Stimulated activated CD4-positive, alpha-beta T cell treated with anti-CD3 and anti-CD28 coated beads, Interleukin-2, amount 100 ng/mL, for 4 hours (primary cell): ENCODE measurements at regions not wholly inside any gene's neighbourhood (a gene's known extent, or its start where the extent isn't known, plus 50 kb on each side); places are given as distances from the start of the nearest gene placed in this dataset.

Experiments
- DNase-seq: peaks from one replicate; pipeline ENCODE4 v3.0.0-alpha.2; 2020; ENCODE audit warnings: low read depth

DNA sequence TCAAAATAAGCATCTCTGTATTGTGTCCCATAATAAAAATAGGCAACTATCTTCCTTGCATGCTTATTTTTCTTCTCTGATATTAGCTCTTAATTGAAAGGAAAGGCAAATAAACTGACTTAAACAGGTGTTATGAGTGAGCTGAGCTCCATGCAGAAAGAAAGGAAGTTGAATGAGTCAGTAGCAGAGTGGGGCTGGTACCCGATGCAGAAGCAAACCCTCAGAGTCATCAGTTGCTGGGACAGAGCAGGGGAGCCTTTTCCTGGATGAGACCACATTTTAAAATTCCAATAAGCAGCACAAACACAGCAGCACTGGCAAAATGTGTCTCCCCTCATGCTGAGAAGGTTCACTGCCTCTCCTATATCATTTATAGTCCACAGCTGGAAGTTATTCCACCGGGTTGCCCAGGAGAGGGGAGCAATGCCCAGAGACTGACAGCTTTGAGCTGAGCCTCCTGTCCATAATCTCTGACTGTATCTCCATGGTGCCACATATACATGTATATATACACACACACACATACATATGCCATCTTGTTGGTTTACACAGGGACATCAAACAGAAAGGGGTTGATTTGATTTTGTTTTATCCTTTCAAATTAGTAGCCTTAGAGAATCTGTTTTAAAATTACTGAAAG is 274.3 kb upstream of the PPARGC1A start:
- DNase-seq: no peak

DNA sequence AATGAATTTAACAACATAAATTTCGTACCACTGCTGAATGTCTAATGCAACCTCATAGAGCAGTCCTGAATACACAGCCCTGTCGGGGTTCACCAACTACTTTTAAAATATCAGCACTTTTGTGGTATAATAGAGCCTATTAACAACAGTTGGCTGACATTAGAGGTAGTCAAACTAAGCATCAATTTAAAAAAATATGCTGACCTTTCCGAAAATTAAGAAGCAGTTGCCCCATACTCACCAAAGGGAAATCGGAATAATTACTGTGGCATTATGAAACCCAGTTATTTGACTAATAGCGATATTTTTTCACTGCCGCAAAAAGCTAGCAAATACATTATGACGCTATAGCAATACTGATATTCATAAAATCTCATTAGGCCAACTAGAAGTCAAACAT is 273.5 kb upstream of the PPARGC1A start:
- no peak for DNase-seq

DNA sequence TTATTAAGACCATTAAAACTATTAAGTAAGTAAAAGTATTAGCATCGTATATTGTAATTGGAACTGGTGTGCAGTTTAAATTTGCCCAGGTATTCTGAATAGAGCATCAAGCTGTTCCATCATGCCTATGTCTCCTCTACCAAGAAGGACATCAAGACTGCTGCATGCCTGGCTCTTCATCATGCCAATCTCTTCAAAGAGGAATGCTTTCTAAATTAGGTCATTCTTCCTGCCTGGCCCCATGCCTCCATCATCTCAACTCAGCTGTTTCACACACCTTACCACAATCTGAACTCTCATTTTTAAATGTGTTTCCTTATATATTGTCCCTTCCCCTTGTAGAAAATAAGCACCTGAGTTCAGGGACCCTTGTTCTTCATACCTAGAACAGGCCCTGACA is 270.5 kb upstream of the PPARGC1A start:
- no peak for DNase-seq

DNA sequence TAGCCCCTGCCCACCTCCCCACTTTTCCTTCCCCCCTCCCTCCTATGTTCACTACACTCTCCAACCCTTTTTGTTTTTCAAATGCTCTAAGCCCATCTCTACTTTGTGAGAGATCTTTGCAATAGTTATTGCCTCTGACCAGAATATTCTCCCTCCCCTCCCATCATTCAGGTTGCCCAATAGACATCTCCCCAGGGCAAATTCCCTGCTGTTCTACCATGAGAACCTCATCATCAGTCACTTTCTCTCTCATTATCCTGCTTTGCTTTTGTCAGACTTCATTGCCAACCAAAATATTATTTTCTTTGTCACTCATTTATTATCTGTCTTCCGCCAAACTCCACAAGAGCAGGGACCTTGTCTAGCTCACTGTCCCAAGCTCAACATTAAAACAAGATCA is 268.2 kb upstream of the PPARGC1A start:
- no peak for DNase-seq

DNA sequence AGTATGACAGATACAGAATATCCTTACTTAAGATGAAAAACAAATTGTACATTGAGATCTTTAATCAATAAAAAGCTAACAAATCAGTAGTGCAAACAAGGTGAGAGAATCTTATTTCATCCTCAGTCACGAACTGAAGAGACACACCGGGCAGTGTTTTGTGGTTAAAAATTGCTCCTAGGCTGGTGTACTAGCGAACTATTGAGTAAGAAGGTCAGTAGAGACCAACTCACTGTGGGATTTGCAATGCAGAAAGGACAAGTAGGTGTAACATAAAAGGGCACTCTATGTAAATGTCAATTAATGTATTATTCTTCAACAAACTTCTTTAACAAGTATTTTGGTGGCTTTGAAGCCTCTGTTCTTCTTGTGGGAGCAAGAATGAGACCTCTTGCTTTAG is 260.2 kb upstream of the PPARGC1A start:
- no peak for DNase-seq

DNA sequence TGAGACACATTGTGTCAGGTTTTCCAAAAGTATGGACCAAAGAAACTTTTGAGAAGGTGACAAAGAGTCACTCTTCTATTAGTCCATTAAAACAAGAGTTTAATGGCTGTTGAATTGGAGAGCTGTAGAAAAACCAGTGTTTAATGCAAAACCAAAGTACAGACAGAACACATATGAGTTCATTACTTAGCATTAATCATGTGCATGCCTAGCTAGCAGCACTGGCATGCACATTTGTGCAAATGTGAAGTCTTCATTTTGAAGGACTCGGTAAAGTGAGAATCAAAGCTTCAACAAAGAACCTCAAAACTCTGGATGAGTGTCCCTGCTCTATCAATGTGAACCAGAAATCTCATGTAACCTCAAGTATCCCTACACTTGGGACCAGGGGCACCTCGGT is 256.3 kb upstream of the PPARGC1A start:
- no peak for DNase-seq

DNA sequence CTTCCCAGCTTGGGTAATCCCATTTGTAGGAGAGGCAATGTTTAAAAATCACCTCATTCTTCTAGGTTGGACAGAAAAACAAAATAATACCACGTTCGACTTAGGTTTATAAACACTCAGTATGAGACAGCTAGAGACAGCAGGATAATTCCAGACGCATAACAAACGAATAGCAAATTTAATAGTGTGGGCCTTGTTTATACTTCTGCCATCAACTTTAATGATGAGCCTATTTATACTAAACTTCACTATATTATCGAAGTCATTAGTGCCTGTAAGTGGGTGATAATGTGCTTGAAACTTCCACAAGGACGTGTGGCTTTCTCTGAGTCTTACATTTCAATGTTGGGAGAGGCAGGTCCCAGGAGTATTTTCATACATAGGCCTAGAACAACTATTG is 255.7 kb upstream of the PPARGC1A start:
- DNase-seq: no peak

DNA sequence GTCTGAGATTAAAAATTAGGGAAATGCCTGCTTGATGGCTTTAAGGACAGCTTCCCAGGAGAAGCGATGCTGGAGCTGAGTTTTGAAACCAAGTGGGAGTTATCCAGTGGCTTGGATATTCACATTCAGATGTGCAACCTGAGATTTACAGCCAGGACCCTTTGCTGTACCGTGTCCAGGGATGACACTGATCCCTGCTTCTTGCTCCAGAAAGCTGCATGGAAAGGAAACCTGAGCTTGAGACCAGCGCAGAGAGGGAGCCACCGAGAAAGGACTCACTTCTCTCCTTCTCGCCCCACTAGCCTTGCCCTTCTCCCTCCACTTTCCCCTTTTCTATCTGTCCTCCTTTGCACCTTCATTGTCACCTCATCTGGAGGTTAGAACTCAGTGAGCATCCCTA is 254.5 kb upstream of the PPARGC1A start:
- DNase-seq: no peak

DNA sequence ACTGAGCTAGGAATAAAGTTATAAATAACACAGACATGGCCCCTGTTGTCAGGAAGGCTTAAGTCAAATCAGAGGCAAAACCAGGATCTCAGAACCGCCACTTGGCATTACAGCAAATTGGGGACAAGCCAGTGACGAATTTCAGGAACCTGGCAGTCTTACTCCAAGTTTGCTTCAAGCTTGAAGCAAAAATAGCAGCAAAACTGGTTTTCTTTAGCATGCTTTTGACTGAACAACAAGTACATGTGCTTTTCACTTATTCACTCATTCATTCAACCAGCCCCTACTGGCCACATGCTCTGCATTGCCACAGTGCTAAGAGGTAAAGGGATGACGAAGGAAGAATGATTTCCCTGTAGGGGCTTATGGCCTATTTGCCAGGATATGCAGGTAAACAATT is 253.9 kb upstream of the PPARGC1A start:
- DNase-seq: no peak

DNA sequence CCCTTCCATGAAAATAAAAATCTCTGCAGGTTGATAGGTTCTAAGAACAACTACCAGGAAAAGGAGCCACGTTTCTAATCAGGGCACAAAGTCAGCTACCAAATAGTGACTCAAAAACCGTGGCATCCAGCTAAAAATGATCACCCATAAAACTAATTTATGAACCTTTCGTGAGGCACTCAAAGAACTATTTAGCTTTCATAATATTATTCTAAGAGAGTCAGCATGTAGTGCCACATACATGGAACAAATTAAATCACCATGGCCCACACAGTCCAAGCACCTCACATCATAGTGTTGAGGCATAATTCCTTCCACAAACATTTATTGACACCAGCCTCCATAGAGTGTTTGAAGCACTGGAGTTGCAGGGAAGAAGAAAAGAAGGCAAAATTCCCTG is 252.0 kb upstream of the PPARGC1A start:
- DNase-seq: no peak

DNA sequence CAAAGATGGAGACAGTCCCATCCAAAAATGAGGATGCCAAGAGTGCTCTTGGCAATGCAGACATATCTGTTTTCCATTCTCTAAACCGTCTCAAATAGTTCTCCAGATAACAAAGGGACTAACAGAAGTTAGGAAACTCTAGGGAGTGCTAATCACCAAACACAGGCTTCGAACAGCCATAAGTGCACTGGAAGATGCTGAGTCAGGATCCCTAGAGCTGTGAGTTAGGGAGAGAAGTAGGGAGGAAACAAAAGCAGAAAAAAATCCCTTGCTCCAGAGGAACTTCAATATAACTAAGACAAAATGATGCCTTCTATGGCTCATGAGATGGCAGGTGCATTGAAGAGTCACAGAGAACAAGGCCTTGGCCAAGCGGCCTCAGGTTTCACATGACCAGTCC is 251.0 kb upstream of the PPARGC1A start:
- DNase-seq: no peak

DNA sequence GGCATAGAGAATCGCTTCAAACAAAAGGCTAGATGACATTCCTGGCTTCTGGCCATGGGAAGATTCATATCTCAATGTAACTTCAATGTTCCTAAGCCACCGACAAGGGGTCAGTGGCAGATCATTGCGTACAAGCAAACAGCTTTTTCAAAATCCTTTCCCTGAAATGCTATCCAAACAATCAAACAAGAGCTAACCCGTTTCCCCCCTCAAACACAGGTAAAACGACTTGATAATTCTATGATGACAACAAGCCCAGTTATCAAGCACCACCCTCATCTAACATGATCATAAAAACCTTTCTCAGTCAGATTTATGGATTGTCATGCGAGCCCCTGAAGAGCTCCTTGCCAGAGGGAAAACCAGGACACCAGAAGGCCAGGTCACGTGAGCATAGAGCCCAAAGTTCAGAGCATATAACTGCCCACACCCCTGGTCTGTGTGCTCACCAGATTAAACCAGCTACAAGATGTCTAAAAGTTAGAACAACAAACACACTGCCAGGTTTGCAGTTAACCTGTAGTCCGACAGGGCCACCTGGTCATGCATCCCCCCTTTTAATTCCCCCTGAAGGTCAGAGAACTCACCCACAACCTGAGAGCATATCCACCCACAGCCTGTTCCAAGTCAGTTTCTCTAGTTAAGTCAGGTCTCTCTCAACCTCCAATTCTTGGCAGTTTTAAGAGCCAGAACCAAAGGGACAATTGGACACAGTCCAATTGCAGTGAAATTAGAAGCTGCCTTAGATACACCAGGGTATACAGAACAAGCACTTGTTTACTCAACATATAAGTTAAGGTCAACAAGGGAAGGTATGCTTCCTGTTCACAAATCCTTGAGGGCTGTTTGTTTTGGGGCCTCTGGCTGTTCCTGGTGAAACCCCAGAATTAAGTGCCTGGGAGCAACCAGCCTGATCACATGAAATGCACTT is 248.1 kb upstream of the PPARGC1A start:
- no peak for DNase-seq

DNA sequence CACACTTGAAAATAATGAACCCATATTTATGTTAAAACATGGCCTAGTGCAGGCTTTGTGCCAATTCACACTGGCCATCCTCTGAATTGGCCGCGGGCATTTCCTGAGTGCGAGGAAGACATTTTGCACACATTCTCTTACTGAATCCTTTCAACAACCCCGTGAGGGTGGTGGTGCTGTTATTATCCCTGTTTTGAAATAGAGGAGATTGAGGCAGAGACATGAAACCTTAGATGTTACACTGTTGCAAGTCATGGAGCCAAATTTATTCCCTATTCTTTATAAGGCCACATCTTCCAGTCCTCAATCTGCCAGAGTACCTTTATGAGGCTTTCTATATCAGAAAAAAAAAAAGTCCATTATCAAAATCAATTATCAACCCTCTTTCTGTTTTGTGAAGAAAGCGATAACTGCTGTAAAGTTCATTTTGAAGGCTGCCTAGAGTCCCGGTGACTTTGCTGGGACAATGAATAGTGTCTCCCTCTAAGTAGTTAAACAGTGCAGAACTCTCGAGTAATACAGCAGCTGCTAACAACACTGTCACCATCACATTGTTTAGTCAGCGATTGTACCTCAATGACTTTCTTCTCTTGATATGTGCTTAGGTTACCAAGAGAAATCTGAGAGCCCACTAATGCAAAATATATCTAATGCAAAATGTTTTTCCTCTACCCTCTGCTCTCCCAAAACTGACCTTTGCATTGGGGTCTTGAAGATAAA is 242.3 kb upstream of the PPARGC1A start:
- no peak for DNase-seq

DNA sequence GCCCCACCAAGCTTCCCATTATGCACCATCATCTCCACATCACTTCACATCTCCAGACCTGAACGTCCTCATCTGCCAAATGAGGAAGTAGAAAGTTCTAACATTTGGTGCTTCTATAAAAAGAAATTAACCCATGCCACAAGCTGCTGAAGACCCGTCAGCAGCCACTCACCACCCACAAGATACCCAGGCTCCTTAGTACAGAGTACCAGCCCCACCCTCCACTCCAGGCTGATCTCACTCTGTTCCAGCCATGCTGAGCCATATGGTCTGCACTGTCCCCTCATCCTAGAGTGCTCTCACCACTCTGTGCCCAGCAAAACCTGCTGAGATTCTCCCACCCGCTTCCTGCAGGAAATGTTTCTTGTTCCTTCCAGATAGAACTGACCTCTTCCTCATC is 240.8 kb upstream of the PPARGC1A start:
- DNase-seq: no peak

DNA sequence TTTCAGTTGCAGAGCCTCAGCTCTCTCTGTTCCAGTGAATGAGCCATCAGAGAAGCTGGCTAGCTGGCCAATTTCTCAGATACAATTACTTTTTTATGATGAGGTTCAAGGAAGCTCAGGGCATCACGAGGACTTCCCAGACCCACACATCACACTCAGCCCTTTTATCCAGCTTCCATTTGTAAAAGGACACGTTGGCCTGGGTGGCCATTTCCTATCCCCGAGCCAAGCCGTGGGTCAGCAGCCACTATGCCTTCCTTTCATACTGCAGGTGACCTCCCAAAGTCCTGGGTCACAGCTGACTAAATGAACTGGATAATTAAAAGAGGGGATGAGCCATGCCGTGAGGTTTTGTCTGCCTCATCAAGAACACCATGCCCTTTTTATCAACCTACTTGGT is 236.9 kb upstream of the PPARGC1A start:
- no peak for DNase-seq

DNA sequence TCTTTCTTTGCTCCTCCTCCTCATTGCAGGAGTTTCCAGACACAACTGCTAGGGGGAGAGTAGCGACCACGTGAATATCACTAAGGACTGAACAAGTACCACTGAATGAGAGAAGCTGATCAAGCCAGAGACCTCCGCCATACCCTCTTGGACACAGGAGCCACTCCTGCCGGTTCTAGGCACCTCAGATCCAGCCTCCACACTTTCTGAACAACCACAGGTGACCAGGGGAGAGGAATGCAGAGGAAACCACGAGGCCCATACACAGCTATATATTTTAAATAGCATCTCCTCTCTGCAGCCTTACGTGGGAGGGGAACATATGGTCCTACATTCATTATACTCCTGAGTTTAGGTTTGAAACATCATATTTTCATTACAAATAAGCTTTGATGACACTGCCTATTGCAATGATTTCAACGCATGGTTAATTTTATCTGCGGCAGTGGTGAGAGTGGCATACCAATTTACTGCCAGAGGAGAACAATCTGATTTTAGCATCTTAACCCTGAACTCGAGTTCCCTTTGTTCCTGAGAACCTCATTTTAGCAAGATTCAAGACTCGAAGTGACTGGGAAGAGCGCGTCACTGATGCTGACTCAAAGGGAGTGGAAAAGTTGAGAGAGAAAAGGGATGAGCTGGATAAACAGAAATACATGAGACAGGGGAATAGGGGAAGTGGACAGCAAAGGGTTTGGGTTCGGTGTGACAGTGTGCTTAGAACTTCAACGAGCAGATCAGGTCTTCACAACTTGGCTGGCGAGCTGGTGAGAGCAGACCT is 231.7 kb upstream of the PPARGC1A start:
- DNase-seq: no peak

DNA sequence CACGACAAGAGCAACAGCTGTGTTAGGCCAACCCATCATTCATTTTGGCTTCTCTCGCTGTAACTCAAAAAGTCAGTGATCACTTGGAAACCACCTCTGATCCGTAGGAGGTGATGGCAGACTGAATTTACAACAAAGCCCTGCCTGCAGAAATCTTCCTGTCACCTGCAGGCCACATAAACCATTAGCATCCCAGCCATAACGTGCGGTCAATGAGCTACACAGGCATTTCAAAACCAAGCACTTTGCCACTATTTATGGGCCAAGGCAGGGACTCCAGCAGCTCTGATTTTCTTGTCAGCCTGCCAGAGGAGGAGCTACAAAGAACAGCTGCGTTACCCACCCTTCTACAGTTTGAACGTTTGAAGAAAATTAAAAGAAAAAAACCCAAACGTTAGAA is 228.1 kb upstream of the PPARGC1A start:
- DNase-seq: no peak

DNA sequence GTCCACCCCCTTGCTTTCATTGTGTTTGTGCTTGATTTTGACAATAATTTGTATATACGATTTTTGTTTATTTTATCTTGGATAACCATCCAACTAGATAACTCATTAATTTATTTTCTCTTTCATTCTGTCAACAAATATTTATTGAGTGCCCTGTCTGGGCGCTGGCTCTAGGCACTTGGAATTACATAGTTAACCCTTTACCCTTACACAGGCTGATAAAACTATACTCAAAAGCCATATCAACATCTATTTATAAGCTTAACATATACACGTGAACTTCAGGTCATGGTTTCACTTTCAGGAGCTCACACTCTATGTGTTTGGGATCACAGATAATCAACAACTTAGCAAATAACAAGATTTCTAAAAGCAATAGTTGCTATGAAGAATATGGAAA is 226.3 kb upstream of the PPARGC1A start:
- no peak for DNase-seq

DNA sequence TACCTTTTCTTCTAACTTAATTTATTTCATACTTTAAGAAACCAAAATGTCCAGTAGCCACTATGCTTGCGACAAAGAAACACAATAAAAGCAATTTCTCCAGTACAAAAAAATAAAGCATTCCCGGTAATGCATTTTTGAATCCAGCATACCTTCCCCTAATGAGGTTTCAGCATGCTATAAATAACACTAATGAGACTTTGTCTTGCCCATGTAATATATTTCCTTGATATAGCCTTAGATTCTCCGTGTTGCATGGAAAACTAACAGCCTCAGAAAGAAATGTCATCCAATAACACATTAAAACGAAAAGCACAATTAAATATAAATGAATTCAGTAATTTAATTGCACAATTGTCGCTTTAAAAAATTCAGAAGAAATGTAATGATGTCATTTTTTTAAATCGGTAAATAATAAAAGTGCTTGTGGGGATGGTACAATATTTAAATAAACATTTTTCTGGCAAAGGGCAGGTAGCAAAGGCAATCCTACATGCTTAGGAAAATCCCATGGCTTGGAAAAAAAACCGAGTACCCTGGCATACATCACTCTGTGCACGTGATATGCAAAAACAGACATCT is 225.2 kb upstream of the PPARGC1A start:
- DNase-seq: no peak

DNA sequence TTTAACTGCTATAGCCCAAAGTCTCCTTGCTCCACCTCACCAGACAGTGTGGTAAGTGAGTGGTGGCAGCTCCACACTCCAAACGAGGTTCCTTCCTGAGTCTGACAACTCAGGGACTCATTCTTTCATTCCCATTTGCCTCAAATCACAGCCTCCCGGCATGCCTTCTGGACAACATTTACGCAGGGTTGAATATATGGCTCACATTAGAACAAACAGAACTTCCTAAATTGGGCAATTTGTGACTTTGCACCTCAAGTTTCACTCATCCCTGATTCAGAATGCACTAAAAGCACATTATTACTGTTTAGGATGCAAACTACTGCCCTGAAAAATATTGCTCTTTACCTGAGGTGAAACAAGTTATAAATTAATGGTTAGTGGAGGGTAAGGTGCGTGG is 224.6 kb upstream of the PPARGC1A start:
- DNase-seq: no peak

DNA sequence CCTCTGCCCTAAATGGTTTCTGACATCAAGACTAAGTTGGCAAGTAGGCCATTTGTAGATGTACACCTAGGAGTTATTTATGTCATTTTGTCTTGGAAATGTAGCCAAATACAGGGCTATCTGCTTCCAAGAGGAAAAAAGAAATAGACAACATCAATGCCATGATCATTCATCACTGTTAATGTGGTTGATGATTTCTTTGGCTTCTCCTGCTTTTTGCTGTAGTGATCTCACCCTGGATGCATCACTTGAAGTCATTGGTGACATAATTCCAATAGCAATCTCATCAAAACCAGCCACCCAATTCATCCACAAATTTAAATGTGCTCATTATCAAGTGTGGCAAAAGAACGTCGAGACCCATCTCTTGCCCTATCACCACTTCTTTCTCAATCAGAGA is 222.6 kb upstream of the PPARGC1A start:
- no peak for DNase-seq

DNA sequence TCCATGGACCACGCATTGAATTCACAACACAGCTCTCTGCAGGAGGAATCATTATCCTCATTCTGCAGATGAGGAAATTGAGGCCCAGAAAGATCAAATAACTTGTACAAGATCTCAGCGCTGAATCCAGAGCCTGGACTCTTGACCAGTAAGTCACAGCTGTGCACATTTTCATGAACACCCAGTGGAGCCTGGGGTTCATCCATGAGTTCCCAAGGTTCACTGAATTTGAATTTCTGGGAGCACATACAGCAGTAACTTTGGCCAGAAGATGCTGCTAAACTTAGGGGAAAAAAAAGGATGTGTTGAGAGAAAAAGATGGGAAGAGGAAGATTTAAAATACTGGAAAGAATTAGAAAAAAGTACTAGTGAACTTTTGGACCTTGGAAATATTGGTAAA is 218.7 kb upstream of the PPARGC1A start:
- no peak for DNase-seq
